ENCODE measurements at regions not wholly inside any gene's neighbourhood (a gene's known extent, or its start where the extent isn't known, plus 50 kb on each side); places are given as distances from the start of the nearest gene placed in this dataset.

DNA sequence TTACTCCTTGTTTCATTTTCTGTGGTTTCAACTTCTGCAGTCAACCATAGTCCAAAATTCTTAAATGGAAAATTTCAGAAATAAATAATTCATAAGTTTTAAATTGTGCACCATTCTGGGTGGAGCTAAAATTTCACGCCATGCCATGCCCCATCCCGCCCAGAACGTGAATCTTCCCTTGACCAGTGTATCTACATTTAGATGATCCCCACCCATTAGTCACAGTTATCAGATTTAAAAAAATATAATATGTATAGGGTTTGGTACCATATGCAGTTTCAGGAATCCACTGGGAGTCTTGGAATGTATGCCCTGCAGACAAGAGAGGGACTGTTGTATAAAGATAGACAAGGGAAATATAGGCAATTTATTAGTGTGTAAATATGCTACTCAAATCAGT lies 759.7 kb upstream of the ZNF608 start:
- no peaks in the 10 kb centered on the region for H3K9me3 ChIP-seq
- ATAC-seq, result no peak
- POLR2A ChIA-PET, result no interaction called here
- CTCF ChIA-PET, result no interaction called here
- no peak for FAIRE-seq
- H3K27ac ChIP-seq, result no peak overlapping the region
- no peak for TF ChIP-seq HOXA7 (CRISPR knock-in tag; IDR thresholded peaks at IDR 0.05)
- no peak for TF ChIP-seq MAZ (IDR thresholded peaks at IDR 0.05; ENCODE audit: borderline replicate concordance, low read depth, low read length)
- no peak for TF ChIP-seq RCOR1 (IDR thresholded peaks at IDR 0.05; ENCODE audit: low read depth, low read length)
- TF ChIP-seq, protein P1, sequence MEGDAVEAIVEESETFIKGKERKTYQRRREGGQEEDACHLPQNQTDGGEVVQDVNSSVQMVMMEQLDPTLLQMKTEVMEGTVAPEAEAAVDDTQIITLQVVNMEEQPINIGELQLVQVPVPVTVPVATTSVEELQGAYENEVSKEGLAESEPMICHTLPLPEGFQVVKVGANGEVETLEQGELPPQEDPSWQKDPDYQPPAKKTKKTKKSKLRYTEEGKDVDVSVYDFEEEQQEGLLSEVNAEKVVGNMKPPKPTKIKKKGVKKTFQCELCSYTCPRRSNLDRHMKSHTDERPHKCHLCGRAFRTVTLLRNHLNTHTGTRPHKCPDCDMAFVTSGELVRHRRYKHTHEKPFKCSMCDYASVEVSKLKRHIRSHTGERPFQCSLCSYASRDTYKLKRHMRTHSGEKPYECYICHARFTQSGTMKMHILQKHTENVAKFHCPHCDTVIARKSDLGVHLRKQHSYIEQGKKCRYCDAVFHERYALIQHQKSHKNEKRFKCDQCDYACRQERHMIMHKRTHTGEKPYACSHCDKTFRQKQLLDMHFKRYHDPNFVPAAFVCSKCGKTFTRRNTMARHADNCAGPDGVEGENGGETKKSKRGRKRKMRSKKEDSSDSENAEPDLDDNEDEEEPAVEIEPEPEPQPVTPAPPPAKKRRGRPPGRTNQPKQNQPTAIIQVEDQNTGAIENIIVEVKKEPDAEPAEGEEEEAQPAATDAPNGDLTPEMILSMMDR (IDR thresholded peaks at IDR 0.05), result no peak
- no peak for TF ChIP-seq SREBF2 (IDR thresholded peaks at IDR 0.05)
- no peak for TF ChIP-seq TFCP2L1 (CRISPR knock-in tag; IDR thresholded peaks at IDR 0.05)
- no peak for TF ChIP-seq HOXB5 (CRISPR knock-in tag; IDR thresholded peaks at IDR 0.05)
- no peak for TF ChIP-seq EHF (CRISPR knock-in tag; IDR thresholded peaks at IDR 0.05)
- no peak for TF ChIP-seq MAFK (IDR thresholded peaks at IDR 0.05; ENCODE audit: partially characterized antibody)
- no peak for TF ChIP-seq ZNF302 (CRISPR knock-in tag; IDR thresholded peaks at IDR 0.05)
- TF ChIP-seq, protein P2, sequence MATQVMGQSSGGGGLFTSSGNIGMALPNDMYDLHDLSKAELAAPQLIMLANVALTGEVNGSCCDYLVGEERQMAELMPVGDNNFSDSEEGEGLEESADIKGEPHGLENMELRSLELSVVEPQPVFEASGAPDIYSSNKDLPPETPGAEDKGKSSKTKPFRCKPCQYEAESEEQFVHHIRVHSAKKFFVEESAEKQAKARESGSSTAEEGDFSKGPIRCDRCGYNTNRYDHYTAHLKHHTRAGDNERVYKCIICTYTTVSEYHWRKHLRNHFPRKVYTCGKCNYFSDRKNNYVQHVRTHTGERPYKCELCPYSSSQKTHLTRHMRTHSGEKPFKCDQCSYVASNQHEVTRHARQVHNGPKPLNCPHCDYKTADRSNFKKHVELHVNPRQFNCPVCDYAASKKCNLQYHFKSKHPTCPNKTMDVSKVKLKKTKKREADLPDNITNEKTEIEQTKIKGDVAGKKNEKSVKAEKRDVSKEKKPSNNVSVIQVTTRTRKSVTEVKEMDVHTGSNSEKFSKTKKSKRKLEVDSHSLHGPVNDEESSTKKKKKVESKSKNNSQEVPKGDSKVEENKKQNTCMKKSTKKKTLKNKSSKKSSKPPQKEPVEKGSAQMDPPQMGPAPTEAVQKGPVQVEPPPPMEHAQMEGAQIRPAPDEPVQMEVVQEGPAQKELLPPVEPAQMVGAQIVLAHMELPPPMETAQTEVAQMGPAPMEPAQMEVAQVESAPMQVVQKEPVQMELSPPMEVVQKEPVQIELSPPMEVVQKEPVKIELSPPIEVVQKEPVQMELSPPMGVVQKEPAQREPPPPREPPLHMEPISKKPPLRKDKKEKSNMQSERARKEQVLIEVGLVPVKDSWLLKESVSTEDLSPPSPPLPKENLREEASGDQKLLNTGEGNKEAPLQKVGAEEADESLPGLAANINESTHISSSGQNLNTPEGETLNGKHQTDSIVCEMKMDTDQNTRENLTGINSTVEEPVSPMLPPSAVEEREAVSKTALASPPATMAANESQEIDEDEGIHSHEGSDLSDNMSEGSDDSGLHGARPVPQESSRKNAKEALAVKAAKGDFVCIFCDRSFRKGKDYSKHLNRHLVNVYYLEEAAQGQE (IDR thresholded peaks at IDR 0.05), result no peak
- TF ChIP-seq, protein P3, sequence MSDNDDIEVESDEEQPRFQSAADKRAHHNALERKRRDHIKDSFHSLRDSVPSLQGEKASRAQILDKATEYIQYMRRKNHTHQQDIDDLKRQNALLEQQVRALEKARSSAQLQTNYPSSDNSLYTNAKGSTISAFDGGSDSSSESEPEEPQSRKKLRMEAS (IDR thresholded peaks at IDR 0.05), result no peak
- no peak for TF ChIP-seq CHD2 (IDR thresholded peaks at IDR 0.05; ENCODE audit: low read length, partially characterized antibody)
- TF ChIP-seq KDM1A (IDR thresholded peaks at IDR 0.05; ENCODE audit: low read depth), result no peak
- no peak for TF ChIP-seq ZSCAN20 (CRISPR knock-in tag; IDR thresholded peaks at IDR 0.05)
- DNase-seq (ENCODE audit: low read depth in 1 of 2, low spot score in 1 of 2), result no peak
- WGBS (ENCODE audit: missing lambda C conversion rate), result 60% methylated on average over 3 of the region's 3 CpGs
- H3K4me1 ChIP-seq, result no peaks in the 10 kb centered on the region
- H3K4me2 ChIP-seq, result no peak overlapping the region
- H3K4me3 ChIP-seq, result no peak overlapping the region

DNA sequence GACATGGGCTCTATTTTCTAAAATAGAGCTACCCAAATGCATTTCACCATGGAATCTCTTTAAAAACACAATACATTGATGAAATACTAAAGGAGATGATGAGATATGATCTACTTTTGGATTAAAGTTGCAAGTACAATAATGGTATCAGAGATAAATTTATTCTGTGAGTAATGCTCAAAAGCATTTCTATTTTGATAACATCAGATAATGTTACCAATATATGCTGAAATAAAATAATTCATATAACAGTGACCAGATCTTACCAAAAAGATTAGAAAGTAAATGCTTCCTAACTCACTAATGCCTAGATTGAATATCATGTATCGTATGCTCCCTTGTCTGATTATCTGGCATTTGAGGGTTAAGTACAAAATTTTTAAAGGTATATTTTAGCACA lies 761.8 kb upstream of the ZNF608 start:
- Histone ChIP-seq H3K4me1 (no peaks in the 10 kb centered on the region), H3K27ac (no peak overlapping the region), H3K9me3 (no peaks in the 10 kb centered on the region), H3K4me2 (no peak overlapping the region), H3K4me3 (no peak overlapping the region)
- ATAC-seq (no peak), DNase-seq (ENCODE audit: low read depth in 1 of 2, low spot score in 1 of 2) (no peak), FAIRE-seq (no peak)
- 90% methylated on average over 1 of the region's 1 CpG for WGBS (ENCODE audit: missing lambda C conversion rate)
- POLR2A ChIA-PET, result no interaction called here
- no peak for TF ChIP-seq EP300 (IDR thresholded peaks at IDR 0.05)
- no peak for TF ChIP-seq NR3C1 (IDR thresholded peaks at IDR 0.05)
- TF ChIP-seq CEBPB (IDR thresholded peaks at IDR 0.05), result no peak
- TF ChIP-seq HOXA7 (CRISPR knock-in tag; IDR thresholded peaks at IDR 0.05), result no peak
- TF ChIP-seq, protein P4, sequence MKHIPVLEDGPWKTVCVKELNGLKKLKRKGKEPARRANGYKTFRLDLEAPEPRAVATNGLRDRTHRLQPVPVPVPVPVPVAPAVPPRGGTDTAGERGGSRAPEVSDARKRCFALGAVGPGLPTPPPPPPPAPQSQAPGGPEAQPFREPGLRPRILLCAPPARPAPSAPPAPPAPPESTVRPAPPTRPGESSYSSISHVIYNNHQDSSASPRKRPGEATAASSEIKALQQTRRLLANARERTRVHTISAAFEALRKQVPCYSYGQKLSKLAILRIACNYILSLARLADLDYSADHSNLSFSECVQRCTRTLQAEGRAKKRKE (CRISPR knock-in tag; IDR thresholded peaks at IDR 0.05; ENCODE audit: low read depth), result no peak
- TF ChIP-seq HEYL (CRISPR knock-in tag; IDR thresholded peaks at IDR 0.05), result no peak
- no peak for TF ChIP-seq CBX8 (IDR thresholded peaks at IDR 0.05)
- TF ChIP-seq KDM1A (IDR thresholded peaks at IDR 0.05; ENCODE audit: low read depth), result no peak
- TF ChIP-seq, protein P5, sequence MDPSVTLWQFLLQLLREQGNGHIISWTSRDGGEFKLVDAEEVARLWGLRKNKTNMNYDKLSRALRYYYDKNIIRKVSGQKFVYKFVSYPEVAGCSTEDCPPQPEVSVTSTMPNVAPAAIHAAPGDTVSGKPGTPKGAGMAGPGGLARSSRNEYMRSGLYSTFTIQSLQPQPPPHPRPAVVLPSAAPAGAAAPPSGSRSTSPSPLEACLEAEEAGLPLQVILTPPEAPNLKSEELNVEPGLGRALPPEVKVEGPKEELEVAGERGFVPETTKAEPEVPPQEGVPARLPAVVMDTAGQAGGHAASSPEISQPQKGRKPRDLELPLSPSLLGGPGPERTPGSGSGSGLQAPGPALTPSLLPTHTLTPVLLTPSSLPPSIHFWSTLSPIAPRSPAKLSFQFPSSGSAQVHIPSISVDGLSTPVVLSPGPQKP (IDR thresholded peaks at IDR 0.05; ENCODE audit: low read depth, low read length), result no peak
- TF ChIP-seq RARB (CRISPR knock-in tag; IDR thresholded peaks at IDR 0.05), result no peak
- no peak for TF ChIP-seq CHD4 (IDR thresholded peaks at IDR 0.05; ENCODE audit: borderline replicate concordance)
- no peak for TF ChIP-seq SMC3 (IDR thresholded peaks at IDR 0.05)
- TF ChIP-seq, protein P6, sequence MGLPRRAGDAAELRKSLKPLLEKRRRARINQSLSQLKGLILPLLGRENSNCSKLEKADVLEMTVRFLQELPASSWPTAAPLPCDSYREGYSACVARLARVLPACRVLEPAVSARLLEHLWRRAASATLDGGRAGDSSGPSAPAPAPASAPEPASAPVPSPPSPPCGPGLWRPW (IDR thresholded peaks at IDR 0.05), result no peak
- TF ChIP-seq, protein P7, sequence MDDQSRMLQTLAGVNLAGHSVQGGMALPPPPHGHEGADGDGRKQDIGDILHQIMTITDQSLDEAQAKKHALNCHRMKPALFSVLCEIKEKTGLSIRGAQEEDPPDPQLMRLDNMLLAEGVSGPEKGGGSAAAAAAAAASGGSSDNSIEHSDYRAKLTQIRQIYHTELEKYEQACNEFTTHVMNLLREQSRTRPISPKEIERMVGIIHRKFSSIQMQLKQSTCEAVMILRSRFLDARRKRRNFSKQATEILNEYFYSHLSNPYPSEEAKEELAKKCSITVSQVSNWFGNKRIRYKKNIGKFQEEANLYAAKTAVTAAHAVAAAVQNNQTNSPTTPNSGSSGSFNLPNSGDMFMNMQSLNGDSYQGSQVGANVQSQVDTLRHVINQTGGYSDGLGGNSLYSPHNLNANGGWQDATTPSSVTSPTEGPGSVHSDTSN (IDR thresholded peaks at IDR 0.05), result no peak
- CTCF ChIA-PET, result no interaction called here
